ENCODE measurements at regions not wholly inside any gene's neighbourhood (a gene's known extent, or its start where the extent isn't known, plus 50 kb on each side); places are given as distances from the start of the nearest gene placed in this dataset.

GRCh38 chr4:29704059-29704458 lies 1016.1 kb upstream of the PCDH7 start:
- DNase-seq: no peak
- no peaks in the 10 kb centered on the region for H3K36me3 ChIP-seq
- H3K27me3 ChIP-seq (ENCODE audit: insufficient read depth, low read depth, severe bottlenecking): no peaks in the 10 kb centered on the region
- peaks cover 10% of the 10 kb centered on the region for H3K9me3 ChIP-seq (ENCODE audit: severe bottlenecking)
- TF ChIP-seq CTCF (IDR thresholded peaks at IDR 0.05; ENCODE audit: low read depth, low read length): no peak
- no peak overlapping the region for H3K27ac ChIP-seq
- no peak overlapping the region for H3K4me3 ChIP-seq (ENCODE audit: low read depth, low read length)

- TF ChIP-seq CTCF (IDR thresholded peaks at IDR 0.05; ENCODE audit: low read depth, low read length): no peak
- no peak overlapping the region for H3K4me3 ChIP-seq (ENCODE audit: low read depth, low read length)
- H3K9me3 ChIP-seq (ENCODE audit: severe bottlenecking): peaks cover 10% of the 10 kb centered on the region
- DNase-seq: no peak
- no peak overlapping the region for H3K27ac ChIP-seq
- no peaks in the 10 kb centered on the region for H3K36me3 ChIP-seq
- H3K27me3 ChIP-seq (ENCODE audit: insufficient read depth, low read depth, severe bottlenecking): no peaks in the 10 kb centered on the region
Observed at GRCh38 chr4:29708473-29708872, 1011.7 kb upstream of the PCDH7 start.

DNA sequence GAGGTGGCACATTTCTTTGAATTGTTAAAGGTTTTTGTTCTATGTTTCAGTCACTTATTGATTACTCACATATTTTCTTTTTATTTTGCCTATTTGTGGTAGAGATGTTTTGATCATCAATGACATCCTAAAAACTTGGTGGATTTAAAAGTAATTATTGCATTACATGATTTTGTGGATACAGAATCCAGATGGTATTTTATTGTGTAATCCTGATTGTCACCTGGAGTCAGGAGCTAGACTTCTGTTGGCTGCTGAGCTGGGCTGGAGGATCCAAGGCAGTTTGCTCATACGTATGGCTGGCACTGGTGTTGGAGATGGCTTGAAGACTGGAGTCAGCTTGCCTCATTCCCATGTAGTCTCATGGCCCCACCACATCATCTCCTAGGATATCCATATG lies 1009.6 kb upstream of the PCDH7 start:
- TF ChIP-seq CTCF (IDR thresholded peaks at IDR 0.05; ENCODE audit: low read depth, low read length): no peak
- Histone ChIP-seq H3K27me3 (ENCODE audit: insufficient read depth, low read depth, severe bottlenecking) (no peaks in the 10 kb centered on the region), H3K4me3 (ENCODE audit: low read depth, low read length) (no peak overlapping the region), H3K9me3 (ENCODE audit: severe bottlenecking) (peaks cover 10% of the 10 kb centered on the region), H3K27ac (no peak overlapping the region), H3K36me3 (no peaks in the 10 kb centered on the region)
- DNase-seq: no peak

GRCh38 chr4:29711226-29711625 lies 1008.9 kb upstream of the PCDH7 start:
- no peak for TF ChIP-seq CTCF (IDR thresholded peaks at IDR 0.05; ENCODE audit: low read depth, low read length)
- no peaks in the 10 kb centered on the region for H3K27me3 ChIP-seq (ENCODE audit: insufficient read depth, low read depth, severe bottlenecking)
- H3K9me3 ChIP-seq (ENCODE audit: severe bottlenecking): peaks cover 10% of the 10 kb centered on the region
- DNase-seq: no peak
- no peaks in the 10 kb centered on the region for H3K36me3 ChIP-seq
- no peak overlapping the region for H3K4me3 ChIP-seq (ENCODE audit: low read depth, low read length)
- no peak overlapping the region for H3K27ac ChIP-seq

GRCh38 chr4:29717287-29718057 lies 1002.7 kb upstream of the PCDH7 start:
- Histone ChIP-seq H3K4me3 (ENCODE audit: low read depth, low read length) (no peak overlapping the region), H3K9me3 (ENCODE audit: severe bottlenecking) (no peaks in the 10 kb centered on the region), H3K27ac (no peak overlapping the region), H3K27me3 (ENCODE audit: insufficient read depth, low read depth, severe bottlenecking) (no peaks in the 10 kb centered on the region), H3K36me3 (no peaks in the 10 kb centered on the region)
- TF ChIP-seq CTCF (IDR thresholded peaks at IDR 0.05; ENCODE audit: low read depth, low read length): no peak
- no peak for DNase-seq

DNA sequence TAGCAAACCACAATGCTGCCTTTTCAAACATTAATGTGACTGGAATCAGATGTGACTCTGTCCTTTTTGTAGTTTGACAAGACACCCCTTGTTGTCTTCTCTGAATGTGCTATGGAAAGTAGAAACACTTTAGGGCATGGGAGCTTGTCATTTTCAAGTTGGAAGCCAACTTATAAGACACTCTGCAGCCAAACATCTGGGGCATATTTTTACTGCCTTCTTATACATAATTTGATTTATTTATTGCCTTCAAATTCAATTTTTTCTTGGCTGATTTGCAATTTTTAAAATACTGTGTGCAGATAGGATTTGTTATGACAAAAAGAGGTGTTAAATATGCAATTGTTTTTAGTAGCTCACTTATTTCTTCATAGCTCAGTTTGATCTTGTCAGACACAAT lies 1002.0 kb upstream of the PCDH7 start:
- Histone ChIP-seq H3K36me3 (no peaks in the 10 kb centered on the region), H3K4me3 (ENCODE audit: low read depth, low read length) (no peak overlapping the region), H3K27ac (no peak overlapping the region), H3K27me3 (ENCODE audit: insufficient read depth, low read depth, severe bottlenecking) (no peaks in the 10 kb centered on the region), H3K9me3 (ENCODE audit: severe bottlenecking) (no peaks in the 10 kb centered on the region)
- TF ChIP-seq CTCF (IDR thresholded peaks at IDR 0.05; ENCODE audit: low read depth, low read length): no peak
- DNase-seq: no peak

Data from WERI-Rb-1 (cell line).